AG09309 (cell line): ENCODE measurements at regions not wholly inside any gene's neighbourhood (a gene's known extent, or its start where the extent isn't known, plus 50 kb on each side); places are given as distances from the start of the nearest gene placed in this dataset.
"Not testable (repeated sequence)": the region's sequence is repeated elsewhere in the genome, so short reads cannot be mapped to it uniquely, and the experiment has no call there.

ENCODE experiments used
- DNase-seq: peaks from one replicate; pipeline ENCODE4 v3.0.0-alpha.2; 2010; ENCODE audit warnings: low read depth
- H3K4me3 ChIP-seq: 2 replicates; pipeline ENCODE4 v1.5.1; 2011; ENCODE audit warnings: mild to moderate bottlenecking, low read depth, low read length, moderate library complexity; ENCODE audit not compliant: control insufficient read depth
- CTCF ChIP-seq: IDR thresholded peaks from 2 replicates; pipeline ENCODE4 v1.5.1; 2011; ENCODE audit warnings: mild to moderate bottlenecking, low read depth, low read length, inconsistent platforms; ENCODE audit not compliant: insufficient read depth, control insufficient read depth; ENCODE audit errors: missing control alignments

GRCh38 chr10:120221873-120222485 lies 235.0 kb upstream of the PLPP4 start:
- peak; percentile 65 for TF ChIP-seq CTCF
- H3K4me3 ChIP-seq, result no peak overlapping the region
- DNase-seq, result peak; percentile 2

GRCh38 chr10:120229641-120230040 lies 227.4 kb upstream of the PLPP4 start:
- no peak for TF ChIP-seq CTCF
- H3K4me3 ChIP-seq, result no peak overlapping the region
- DNase-seq, result no peak

GRCh38 chr10:120239695-120240094 lies 217.3 kb upstream of the PLPP4 start:
- not testable (repeated sequence) for H3K4me3 ChIP-seq, DNase-seq

GRCh38 chr10:120251821-120252442 lies 205.1 kb upstream of the PLPP4 start:
- DNase-seq, result no peak
- no peak for TF ChIP-seq CTCF
- H3K4me3 ChIP-seq, result no peak overlapping the region

GRCh38 chr10:120253131-120253530 lies 203.9 kb upstream of the PLPP4 start:
- H3K4me3 ChIP-seq, result no peak overlapping the region
- no peak for TF ChIP-seq CTCF
- DNase-seq, result no peak

GRCh38 chr10:120260456-120260855 lies 196.6 kb upstream of the PLPP4 start:
- no peak overlapping the region for H3K4me3 ChIP-seq

More at GRCh38 chr10:120260456-120260855, 196.6 kb upstream of the PLPP4 start:
- DNase-seq, result no peak
- no peak for TF ChIP-seq CTCF
